Neural progenitor cell (in vitro differentiated cells): ENCODE measurements at regions not wholly inside any gene's neighbourhood (a gene's known extent, or its start where the extent isn't known, plus 50 kb on each side); places are given as distances from the start of the nearest gene placed in this dataset.
A peak's percentile ranks its signal among the peaks of the same experiment; 100 is the strongest.

Source experiments
- DNase-seq: peaks from one replicate; pipeline ENCODE4 v3.0.0-alpha.2; 2016; ENCODE audit warnings: low spot score
- H2AFZ ChIP-seq: fragments of 200-600 bp; sonication (generic); replicated peaks from 2 replicates; pipeline ENCODE4 v1.6.1; 2016; ENCODE audit warnings: antibody characterized with exemption
- H3F3A ChIP-seq: fragments of 200-600 bp; sonication (generic); 2 replicates; pipeline ENCODE4 v1.6.1; 2016; ENCODE audit warnings: antibody characterized with exemption, low read depth
- H3K27ac ChIP-seq: fragments of 200-600 bp; sonication (generic); 2 replicates; pipeline ENCODE4 v1.5.1; 2016; ENCODE audit warnings: mild to moderate bottlenecking
- H3K27me3 ChIP-seq: fragments of 200-600 bp; sonication (generic); 2 replicates; pipeline ENCODE4 v1.6.1; 2016; ENCODE audit warnings: mild to moderate bottlenecking, moderate library complexity
- H3K36me3 ChIP-seq: fragments of 200-600 bp; sonication (generic); 2 replicates; pipeline ENCODE4 v1.5.1; 2016
- H3K4me1 ChIP-seq: fragments of 200-600 bp; sonication (generic); 2 replicates; pipeline ENCODE4 v1.6.1; 2016; ENCODE audit warnings: mixed run types
- H3K4me2 ChIP-seq: fragments of 200-600 bp; sonication (generic); 2 replicates; pipeline ENCODE4 v1.6.1; 2016
- H3K4me3 ChIP-seq: fragments of 200-600 bp; sonication (generic); 2 replicates; pipeline ENCODE4 v1.5.1; 2016
- H3K79me2 ChIP-seq: fragments of 200-600 bp; sonication (generic); 2 replicates; pipeline ENCODE4 v1.6.1; 2016; ENCODE audit warnings: low read depth
- H3K9ac ChIP-seq: fragments of 200-600 bp; sonication (generic); 2 replicates; pipeline ENCODE4 v1.6.1; 2016
- H3K9me3 ChIP-seq: fragments of 200-600 bp; sonication (generic); 2 replicates; pipeline ENCODE4 v1.5.1; 2016; ENCODE audit warnings: low read depth
- H4K20me1 ChIP-seq: fragments of 200-600 bp; sonication (generic); 2 replicates; pipeline ENCODE4 v1.6.1; 2016; ENCODE audit warnings: low read depth
- H3K27ac Mint-ChIP-seq: 3 replicates; pipeline ENCODE4 v1.8.0; 2021; ENCODE audit warnings: mixed read lengths
- H3K27me3 Mint-ChIP-seq: 2 replicates; pipeline ENCODE4 v1.8.0; 2022; ENCODE audit warnings: low read depth, mild to moderate bottlenecking, inconsistent platforms, moderate library complexity, mixed read lengths; ENCODE audit not compliant: insufficient read depth
- H3K36me3 Mint-ChIP-seq: 3 replicates; pipeline ENCODE4 v1.8.0; 2021; ENCODE audit warnings: mixed read lengths
- H3K4me1 Mint-ChIP-seq: 3 replicates; pipeline ENCODE4 v1.8.0; 2021; ENCODE audit warnings: mixed read lengths
- H3K4me3 Mint-ChIP-seq: 3 replicates; pipeline ENCODE4 v1.8.0; 2021; ENCODE audit warnings: mild to moderate bottlenecking, moderate library complexity, mixed read lengths
- H3K9me3 Mint-ChIP-seq: 3 replicates; pipeline ENCODE4 v1.8.0; 2020; ENCODE audit warnings: mixed read lengths
- CTCF ChIP-seq: fragments of 200-600 bp; sonication (generic); IDR thresholded peaks from 2 replicates; pipeline ENCODE4 v1.5.1; 2017; ENCODE audit warnings: antibody characterized with exemption, mild to moderate bottlenecking
- EZH2 ChIP-seq: fragments of 200-600 bp; sonication (generic); IDR thresholded peaks from 2 replicates; pipeline ENCODE4 v1.6.1; 2017; ENCODE audit warnings: antibody characterized with exemption, mild to moderate bottlenecking, moderate library complexity
- EZH2phosphoT487 ChIP-seq: fragments of 200-600 bp; sonication (generic); IDR thresholded peaks from 2 replicates; pipeline ENCODE4 v1.6.1; 2017; ENCODE audit warnings: antibody characterized with exemption

- Mint-ChIP-seq H3K36me3 (no peaks in the 10 kb centered on the region), H3K4me1 (peaks cover 11% of the 10 kb centered on the region), H3K4me3 (no peak overlapping the region), H3K27ac (no peak overlapping the region), H3K27me3 (peaks cover 3% of the 10 kb centered on the region), H3K9me3 (no peaks in the 10 kb centered on the region)
- Histone ChIP-seq H4K20me1 (no peaks in the 10 kb centered on the region), H3K4me1 (peaks cover 17% of the 10 kb centered on the region), H3K27me3 (no peaks in the 10 kb centered on the region), H3K79me2 (no peaks in the 10 kb centered on the region), H3K4me3 (no peak overlapping the region), H3K9me3 (no peaks in the 10 kb centered on the region), H3K27ac (peak overlapping the region; percentile 57), H3F3A (peaks cover 14% of the 10 kb centered on the region), H2AFZ (peak overlapping the region; percentile 18), H3K36me3 (no peaks in the 10 kb centered on the region), H3K9ac (no peak overlapping the region), H3K4me2 (peak overlapping the region; percentile 71)
- TF ChIP-seq EZH2, result no peak
- no peak for TF ChIP-seq CTCF
- no peak for DNase-seq
These were observed 446.3 kb upstream of the MAF start for GRCh38 chr16:80046848-80047247.

DNA sequence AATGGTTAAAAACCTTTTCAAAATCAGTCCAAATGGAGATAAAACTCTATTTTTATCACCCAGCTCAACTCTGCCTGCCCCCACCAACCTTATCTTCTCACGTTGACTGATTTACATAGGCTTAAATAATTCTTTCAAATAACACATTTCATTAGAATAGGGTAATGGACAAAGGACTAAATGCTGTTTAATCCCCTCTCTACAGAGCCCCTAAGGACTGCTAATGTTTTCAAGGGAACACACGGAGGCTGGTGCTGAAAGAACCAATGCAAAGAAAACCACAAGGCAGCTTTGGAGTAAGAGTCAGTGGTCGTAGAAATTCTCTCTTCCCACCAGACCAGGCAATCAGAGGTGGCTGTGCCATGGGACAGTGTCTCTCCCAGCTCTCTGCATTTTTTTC is 445.7 kb upstream of the MAF start:
- H3K27me3 Mint-ChIP-seq, result peaks cover 3% of the 10 kb centered on the region
- H4K20me1 ChIP-seq, result no peaks in the 10 kb centered on the region
- H3K9me3 Mint-ChIP-seq, result no peaks in the 10 kb centered on the region
- H3K27me3 ChIP-seq, result no peaks in the 10 kb centered on the region
- no peaks in the 10 kb centered on the region for H3K36me3 ChIP-seq
- H3K9me3 ChIP-seq, result no peaks in the 10 kb centered on the region
- no peaks in the 10 kb centered on the region for H3K79me2 ChIP-seq
- no peak overlapping the region for H3K27ac Mint-ChIP-seq
- peaks cover 17% of the 10 kb centered on the region for H3K4me1 ChIP-seq
- H3K4me1 Mint-ChIP-seq, result peaks cover 11% of the 10 kb centered on the region
- H3K4me3 Mint-ChIP-seq, result no peak overlapping the region
- H3F3A ChIP-seq, result peaks cover 14% of the 10 kb centered on the region
- H3K36me3 Mint-ChIP-seq, result no peaks in the 10 kb centered on the region
- TF ChIP-seq EZH2 (no peak), EZH2phosphoT487 (no peak), CTCF (no peak)
- H3K9ac ChIP-seq, result no peak overlapping the region
- peak overlapping the region; percentile 71 for H3K4me2 ChIP-seq
- peak; percentile 65 for DNase-seq
- peak overlapping the region; percentile 18 for H2AFZ ChIP-seq
- no peak overlapping the region for H3K4me3 ChIP-seq
- peak overlapping the region; percentile 57 for H3K27ac ChIP-seq

DNA sequence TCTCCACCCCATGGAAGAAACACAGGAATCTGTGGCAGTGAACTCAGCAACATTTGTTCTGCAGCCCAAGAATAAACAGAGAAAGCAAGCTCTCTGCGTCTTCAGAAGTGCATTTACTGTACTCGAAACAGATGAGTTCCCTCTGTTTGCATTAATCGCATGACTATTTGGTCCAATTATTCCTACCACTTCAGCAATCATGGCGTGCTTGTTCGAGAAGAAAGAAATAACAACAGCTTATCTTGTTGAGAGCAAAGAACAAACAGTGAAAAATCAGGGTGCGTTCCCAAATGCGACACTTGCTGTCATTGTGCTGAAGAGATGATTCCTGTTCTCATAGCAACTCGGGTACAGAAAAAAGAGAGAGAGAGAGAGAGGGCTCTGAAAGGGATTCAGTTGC is 445.3 kb upstream of the MAF start:
- Mint-ChIP-seq H3K4me3 (no peak overlapping the region), H3K9me3 (no peaks in the 10 kb centered on the region), H3K27ac (no peak overlapping the region), H3K27me3 (peaks cover 4% of the 10 kb centered on the region), H3K4me1 (peaks cover 11% of the 10 kb centered on the region), H3K36me3 (no peaks in the 10 kb centered on the region)
- no peaks in the 10 kb centered on the region for H4K20me1 ChIP-seq
- H3K27me3 ChIP-seq, result no peaks in the 10 kb centered on the region
- H3F3A ChIP-seq, result peaks cover 14% of the 10 kb centered on the region
- no peaks in the 10 kb centered on the region for H3K9me3 ChIP-seq
- peak overlapping the region; percentile 71 for H3K4me2 ChIP-seq
- peak; percentile 6 for DNase-seq
- H3K4me3 ChIP-seq, result no peak overlapping the region
- TF ChIP-seq EZH2phosphoT487 (no peak), EZH2 (no peak), CTCF (no peak)
- no peaks in the 10 kb centered on the region for H3K36me3 ChIP-seq
- H3K9ac ChIP-seq, result no peak overlapping the region
- H3K4me1 ChIP-seq, result peaks cover 17% of the 10 kb centered on the region
- no peaks in the 10 kb centered on the region for H3K79me2 ChIP-seq
- H3K27ac ChIP-seq, result peak overlapping the region; percentile 57
- H2AFZ ChIP-seq, result peak overlapping the region; percentile 18
